GM21367 (cell line): ENCODE measurements at regions not wholly inside any gene's neighbourhood (a gene's known extent, or its start where the extent isn't known, plus 50 kb on each side); places are given as distances from the start of the nearest gene placed in this dataset.

Experiments
- ATAC-seq: cut with Tn5 transposase; IDR thresholded peaks from one replicate; pipeline ENCODE4 v1.9.1; 2021; ENCODE audit not compliant: unreplicated experiment

- peak; percentile 91 for ATAC-seq
Observed at GRCh38 chr2:57759822-57760300, 286.7 kb upstream of the VRK2 start.

- ATAC-seq = peak; percentile 61
Observed at GRCh38 chr2:57760381-57760801, 286.2 kb upstream of the VRK2 start.

- no peak for ATAC-seq
Observed at GRCh38 chr2:57776916-57777315, 269.7 kb upstream of the VRK2 start.

- ATAC-seq = no peak
Observed at GRCh38 chr2:57782587-57782986, 264.0 kb upstream of the VRK2 start.

- ATAC-seq = no peak
Observed at GRCh38 chr2:57793310-57793709, 253.3 kb upstream of the VRK2 start.

- ATAC-seq = no peak
Observed at GRCh38 chr2:57796527-57796926, 250.1 kb upstream of the VRK2 start.

GRCh38 chr2:57798346-57798745 is 248.3 kb upstream of the VRK2 start:
- no peak for ATAC-seq

- ATAC-seq = no peak
Observed at GRCh38 chr2:57802243-57802642, 244.4 kb upstream of the VRK2 start.

GRCh38 chr2:57804971-57805370 is 241.6 kb upstream of the VRK2 start:
- no peak for ATAC-seq

GRCh38 chr2:57806449-57806968 is 240.1 kb upstream of the VRK2 start:
- no peak for ATAC-seq

GRCh38 chr2:57809230-57809629 is 237.4 kb upstream of the VRK2 start:
- peak; percentile 94 for ATAC-seq

GRCh38 chr2:57821088-57821487 is 225.5 kb upstream of the VRK2 start:
- ATAC-seq = no peak

GRCh38 chr2:57828221-57828620 is 218.4 kb upstream of the VRK2 start:
- no peak for ATAC-seq

GRCh38 chr2:57834666-57835065 is 211.9 kb upstream of the VRK2 start:
- no peak for ATAC-seq

- no peak for ATAC-seq
Observed at GRCh38 chr2:57842531-57842930, 204.1 kb upstream of the VRK2 start.

- ATAC-seq = no peak
Observed at GRCh38 chr2:57843158-57843557, 203.4 kb upstream of the VRK2 start.

- no peak for ATAC-seq
Observed at GRCh38 chr2:57848723-57849122, 197.9 kb upstream of the VRK2 start.

- no peak for ATAC-seq
Observed at GRCh38 chr2:57849843-57850242, 196.8 kb upstream of the VRK2 start.

GRCh38 chr2:57850415-57851130 is 196.0 kb upstream of the VRK2 start:
- ATAC-seq = no peak

- no peak for ATAC-seq
Observed at GRCh38 chr2:57855212-57855611, 191.4 kb upstream of the VRK2 start.

- ATAC-seq = no peak
Observed at GRCh38 chr2:57859755-57860154, 186.9 kb upstream of the VRK2 start.

GRCh38 chr2:57862153-57862552 is 184.5 kb upstream of the VRK2 start:
- ATAC-seq = no peak

GRCh38 chr2:57862727-57863126 is 183.9 kb upstream of the VRK2 start:
- no peak for ATAC-seq
